22Rv1 (cell line): ENCODE measurements at regions not wholly inside any gene's neighbourhood (a gene's known extent, or its start where the extent isn't known, plus 50 kb on each side); places are given as distances from the start of the nearest gene placed in this dataset.

ENCODE experiments used
- ZFX ChIP-seq: fragments of 450-650 bp; IDR thresholded peaks from 2 replicates; pipeline ENCODE4 v1.6.1; 2017; ENCODE audit warnings: antibody characterized with exemption, borderline replicate concordance
- TF ChIP-seq, protein P1 (sequence below): fragments of 450-650 bp; IDR thresholded peaks from 2 replicates; pipeline ENCODE4 v1.5.1; 2017; ENCODE audit warnings: mild to moderate bottlenecking

DNA sequence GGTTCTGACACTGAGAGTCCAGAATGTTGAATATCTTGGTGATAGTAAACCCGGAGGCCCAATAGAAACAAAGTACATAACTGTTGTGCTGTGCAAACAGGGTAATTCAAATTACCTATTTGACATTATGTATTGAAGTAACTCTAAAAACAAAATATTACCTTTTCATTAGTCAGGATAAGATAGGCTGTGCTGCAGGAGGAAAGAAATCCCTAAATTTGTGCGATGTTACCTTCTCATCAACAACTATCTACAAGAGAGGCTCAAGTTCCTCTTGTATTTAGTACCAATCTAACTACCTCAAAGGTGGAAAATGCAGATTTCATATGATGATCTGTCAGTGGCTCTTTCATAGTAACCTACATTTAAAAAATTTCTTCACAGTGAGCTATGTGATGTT, 367.2 kb downstream of the ZFHX3 start:
- TF ChIP-seq, protein P1, sequence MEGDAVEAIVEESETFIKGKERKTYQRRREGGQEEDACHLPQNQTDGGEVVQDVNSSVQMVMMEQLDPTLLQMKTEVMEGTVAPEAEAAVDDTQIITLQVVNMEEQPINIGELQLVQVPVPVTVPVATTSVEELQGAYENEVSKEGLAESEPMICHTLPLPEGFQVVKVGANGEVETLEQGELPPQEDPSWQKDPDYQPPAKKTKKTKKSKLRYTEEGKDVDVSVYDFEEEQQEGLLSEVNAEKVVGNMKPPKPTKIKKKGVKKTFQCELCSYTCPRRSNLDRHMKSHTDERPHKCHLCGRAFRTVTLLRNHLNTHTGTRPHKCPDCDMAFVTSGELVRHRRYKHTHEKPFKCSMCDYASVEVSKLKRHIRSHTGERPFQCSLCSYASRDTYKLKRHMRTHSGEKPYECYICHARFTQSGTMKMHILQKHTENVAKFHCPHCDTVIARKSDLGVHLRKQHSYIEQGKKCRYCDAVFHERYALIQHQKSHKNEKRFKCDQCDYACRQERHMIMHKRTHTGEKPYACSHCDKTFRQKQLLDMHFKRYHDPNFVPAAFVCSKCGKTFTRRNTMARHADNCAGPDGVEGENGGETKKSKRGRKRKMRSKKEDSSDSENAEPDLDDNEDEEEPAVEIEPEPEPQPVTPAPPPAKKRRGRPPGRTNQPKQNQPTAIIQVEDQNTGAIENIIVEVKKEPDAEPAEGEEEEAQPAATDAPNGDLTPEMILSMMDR: no peak
- no peak for TF ChIP-seq ZFX
